SW 1271 (cell line): ENCODE measurements at regions not wholly inside any gene's neighbourhood (a gene's known extent, or its start where the extent isn't known, plus 50 kb on each side); places are given as distances from the start of the nearest gene placed in this dataset.
A peak's percentile ranks its signal among the peaks of the same experiment; 100 is the strongest.

ENCODE experiments used
- DNase-seq, 2 experiments: peaks; one replicate each; lab custom pipeline; 2025; lab: John Stamatoyannopoulos, UW

DNA sequence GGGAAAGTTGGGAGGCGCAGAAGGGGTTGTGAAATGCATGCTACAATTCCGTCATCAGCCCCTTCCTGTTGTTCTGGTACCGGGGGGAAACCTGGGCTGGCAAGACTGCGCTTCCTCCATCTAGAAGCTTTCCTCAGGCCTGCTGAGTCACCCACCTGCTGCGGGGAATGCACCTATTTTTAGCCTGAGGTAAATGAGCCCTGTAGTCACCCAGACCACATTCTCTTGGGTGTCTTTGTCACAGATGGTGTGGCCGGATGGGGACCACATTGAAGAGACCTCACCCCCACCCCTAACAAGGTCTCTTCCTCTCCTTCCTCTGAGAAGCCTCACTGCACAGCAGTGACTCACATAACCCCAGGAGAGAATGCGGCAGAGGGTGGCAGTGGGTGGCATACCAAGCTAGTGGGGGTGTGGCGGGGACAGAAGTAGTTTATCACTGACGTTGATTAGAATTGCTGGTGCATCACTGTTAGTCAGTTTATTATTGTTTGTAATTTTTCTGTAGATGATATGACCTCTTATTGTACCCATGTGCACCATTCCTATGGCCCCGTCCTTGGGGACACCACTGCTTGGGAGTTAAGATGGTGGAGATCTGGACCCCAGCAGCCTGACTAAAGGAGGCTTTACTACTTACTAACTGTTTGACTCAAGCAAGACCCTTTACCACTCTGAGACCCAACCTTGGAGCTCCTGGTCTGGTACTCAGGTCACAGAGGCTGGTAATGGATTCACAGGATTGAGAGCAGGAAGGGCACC lies 83.0 kb upstream of the DUSP5 start:
- DNase-seq, result peak; percentile 83 to 90

GRCh38 chr10:110415809-110416208 lies 81.9 kb upstream of the DUSP5 start:
- no peak for DNase-seq

- DNase-seq, result peak; percentile 8 to 27
Measured at GRCh38 chr10:110416776-110417711, 80.7 kb upstream of the DUSP5 start.

- DNase-seq, result no peak
Measured at GRCh38 chr10:110418218-110418617, 79.5 kb upstream of the DUSP5 start.

GRCh38 chr10:110419265-110419664 lies 78.4 kb upstream of the DUSP5 start:
- DNase-seq, result no peak

- peak in 1 of 2 experiments; percentile 48 for DNase-seq
Measured at GRCh38 chr10:110420401-110421193, 77.1 kb upstream of the DUSP5 start.

DNA sequence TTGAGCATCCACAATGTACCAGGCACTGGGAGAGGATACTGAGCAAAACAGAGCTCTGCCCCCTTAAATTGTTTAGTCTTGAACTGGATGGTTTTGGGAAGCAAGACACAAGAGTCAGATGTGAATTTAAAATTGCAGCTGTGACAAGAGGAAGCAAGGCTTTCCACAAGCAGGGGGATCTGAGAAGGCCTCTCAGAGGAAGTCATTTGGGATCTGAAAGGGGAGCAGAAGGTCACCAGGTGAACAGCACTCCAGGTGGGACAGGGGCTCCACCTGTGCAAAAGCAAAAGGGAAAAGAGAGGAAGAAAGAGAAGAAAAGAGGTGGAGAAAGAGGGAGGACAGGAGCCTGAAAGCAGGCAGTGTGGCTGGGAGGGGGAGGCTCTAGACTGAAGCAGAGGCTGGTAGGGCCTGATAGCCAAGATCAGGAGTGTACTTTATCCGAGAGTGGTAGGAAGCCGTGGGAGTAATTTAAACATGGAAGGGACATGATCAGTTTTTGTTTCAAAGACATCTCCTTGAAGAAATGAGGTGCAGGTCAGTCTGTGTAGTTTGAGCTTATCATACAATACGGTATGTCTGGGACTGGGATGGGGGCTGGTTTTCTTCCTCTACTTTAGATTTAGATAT lies 76.1 kb upstream of the DUSP5 start:
- no peak for DNase-seq

DNA sequence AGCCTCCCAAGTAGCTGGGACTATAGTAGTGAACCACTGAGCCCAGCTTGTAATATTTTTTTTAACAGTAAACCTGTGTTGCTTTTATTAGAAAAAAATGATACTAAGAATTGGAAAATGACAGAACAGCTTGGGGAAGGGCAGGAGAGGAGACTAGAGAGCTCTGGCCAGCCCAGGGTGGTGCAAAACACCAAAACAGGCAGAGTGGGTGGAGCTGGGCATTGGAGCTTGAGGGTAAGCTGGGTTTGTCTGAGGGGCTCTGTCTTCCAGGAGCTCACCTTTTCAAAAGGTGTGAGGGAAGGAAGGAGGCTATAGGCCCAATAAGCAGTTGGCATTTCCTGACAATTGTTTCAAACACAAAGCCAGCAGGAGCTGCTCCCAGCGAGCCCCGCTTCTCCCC lies 75.2 kb upstream of the DUSP5 start:
- no peak for DNase-seq

DNA sequence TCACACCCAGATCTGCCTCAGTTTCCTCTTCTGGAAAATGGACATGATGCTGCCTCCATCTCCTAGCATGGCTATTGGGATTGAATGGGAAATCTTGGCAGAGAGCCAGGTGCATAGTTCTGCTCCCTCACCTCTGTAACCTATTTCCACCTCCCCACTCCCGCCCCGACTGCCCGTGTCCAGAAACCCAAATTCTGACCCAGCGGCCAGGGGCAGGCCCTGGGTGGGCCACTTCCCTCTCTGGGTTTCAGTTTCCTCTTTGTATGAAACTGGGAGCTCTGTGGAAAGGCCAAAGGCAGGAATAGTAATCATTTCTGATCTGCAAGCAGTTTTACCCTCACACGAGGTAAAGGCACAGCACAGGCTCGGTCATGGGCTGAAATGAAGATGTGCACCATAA lies 74.1 kb upstream of the DUSP5 start:
- DNase-seq, result no peak

DNA sequence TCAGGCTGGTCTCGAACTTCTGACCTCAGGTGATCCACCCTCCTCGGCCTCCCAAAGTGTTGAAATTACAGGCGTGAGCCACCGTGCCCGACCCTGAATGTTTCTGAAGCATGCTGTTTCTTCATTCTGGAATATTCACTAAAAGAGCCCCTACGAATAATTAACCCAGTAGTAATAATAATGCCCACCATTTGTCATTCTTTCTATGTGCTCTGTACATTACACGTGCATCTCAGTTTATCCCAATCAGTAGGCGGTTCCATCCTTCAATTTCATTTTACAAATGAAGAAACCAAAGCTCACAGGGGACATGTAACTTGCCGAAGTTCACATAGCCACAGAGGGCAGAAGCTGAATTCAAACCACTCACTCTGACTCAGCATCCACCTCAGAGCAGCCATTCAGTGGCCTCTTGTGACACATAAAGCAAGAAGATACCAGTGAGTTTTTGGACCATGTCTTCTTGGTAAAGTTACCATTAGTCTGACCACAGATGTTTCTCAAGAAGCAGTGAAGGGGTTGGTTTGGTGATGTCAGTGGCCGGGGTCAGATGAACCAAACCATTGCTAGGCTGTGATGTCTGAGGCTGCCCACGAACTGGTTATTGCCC lies 71.9 kb upstream of the DUSP5 start:
- no peak for DNase-seq

- no peak for DNase-seq
Measured at GRCh38 chr10:110426294-110427181, 71.2 kb upstream of the DUSP5 start.

- DNase-seq, result no peak
Measured at GRCh38 chr10:110429301-110429700, 68.4 kb upstream of the DUSP5 start.

- no peak for DNase-seq
Measured at GRCh38 chr10:110430340-110431273, 67.1 kb upstream of the DUSP5 start.

DNA sequence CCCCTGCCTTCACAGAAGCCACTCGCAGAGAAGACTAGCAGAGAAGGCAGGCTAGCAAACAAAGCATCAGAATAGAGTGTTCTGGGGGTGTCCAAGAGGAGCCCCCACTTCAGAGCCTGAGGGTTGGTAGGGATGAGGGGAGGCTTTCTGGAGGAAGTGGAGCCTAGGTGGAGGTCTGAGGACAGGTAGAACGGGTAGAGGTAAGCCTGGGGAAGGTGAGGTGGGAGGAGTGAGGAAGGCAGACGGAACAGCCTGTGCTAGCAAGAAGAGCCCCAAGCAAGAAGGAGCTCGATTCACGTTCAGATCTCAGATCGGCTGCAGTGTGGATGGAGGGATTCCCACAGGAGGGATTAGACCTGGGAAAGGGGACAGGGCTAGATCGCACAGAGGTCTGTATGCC lies 66.0 kb upstream of the DUSP5 start:
- no peak for DNase-seq

- no peak for DNase-seq
Measured at GRCh38 chr10:110432084-110432483, 65.6 kb upstream of the DUSP5 start.

GRCh38 chr10:110432814-110433565 lies 64.7 kb upstream of the DUSP5 start:
- no peak for DNase-seq

DNA sequence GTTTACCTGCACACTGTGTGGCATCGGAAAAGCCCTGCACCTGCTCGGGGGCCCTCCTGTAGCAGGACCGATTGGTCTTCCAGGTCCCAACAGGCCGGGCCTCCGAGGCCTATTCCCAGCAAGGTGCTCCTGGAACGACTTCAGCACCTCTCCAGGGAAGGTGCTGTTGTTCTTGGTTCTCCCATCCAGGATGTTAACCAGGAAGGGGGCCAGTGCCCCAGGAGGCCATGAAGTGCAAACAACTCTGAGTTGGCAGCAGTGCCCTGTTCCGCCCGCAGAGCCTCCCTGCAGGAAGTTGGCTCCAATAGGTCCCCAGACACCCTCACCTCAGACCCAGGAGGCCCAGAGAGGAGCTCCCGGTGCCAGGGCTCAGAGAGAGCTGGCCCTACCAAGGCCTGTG lies 64.0 kb upstream of the DUSP5 start:
- no peak for DNase-seq

- no peak for DNase-seq
Measured at GRCh38 chr10:110434489-110435096, 63.1 kb upstream of the DUSP5 start.
